Astrocyte (in vitro differentiated cells and primary cell): ENCODE measurements at regions not wholly inside any gene's neighbourhood (a gene's known extent, or its start where the extent isn't known, plus 50 kb on each side); places are given as distances from the start of the nearest gene placed in this dataset.

ENCODE experiments used
- DNase-seq: peaks from one replicate; pipeline ENCODE4 v3.0.0-alpha.2; 2010; ENCODE audit warnings: low read depth
- FAIRE-seq: peaks from 2 replicates; lab custom pipeline; 2011; peaks lifted over from hg19 to GRCh38; lab: Jason Lieb, UNC
- H2AFZ ChIP-seq: 2 replicates; pipeline ENCODE4 v1.6.0; 2012; ENCODE audit warnings: low read depth, low read length, inconsistent platforms
- H3K27ac ChIP-seq: 2 replicates; pipeline ENCODE4 v1.5.1; 2011; ENCODE audit warnings: low read depth, low read length, inconsistent platforms
- H3K27me3 ChIP-seq: 2 replicates; pipeline ENCODE4 v1.6.0; 2011; ENCODE audit warnings: low read length, inconsistent platforms; ENCODE audit not compliant: insufficient read depth
- H3K36me3 ChIP-seq: 2 replicates; pipeline ENCODE4 v1.5.1; 2011; ENCODE audit warnings: low read length, inconsistent platforms; ENCODE audit not compliant: insufficient read depth
- H3K4me1 ChIP-seq: 2 replicates; pipeline ENCODE4 v1.5.1; 2011; ENCODE audit warnings: low read length, inconsistent platforms; ENCODE audit not compliant: insufficient read depth
- H3K4me2 ChIP-seq: 2 replicates; pipeline ENCODE4 v1.6.0; 2012; ENCODE audit warnings: low read length, inconsistent platforms
- H3K4me3 ChIP-seq: 2 replicates; pipeline ENCODE4 v1.5.1; 2011; ENCODE audit warnings: low read depth, mild to moderate bottlenecking, low read length, inconsistent platforms; ENCODE audit not compliant: insufficient read depth
- H3K79me2 ChIP-seq: 2 replicates; pipeline ENCODE4 v1.6.0; 2012; ENCODE audit warnings: mild to moderate bottlenecking, low read length, inconsistent platforms; ENCODE audit not compliant: insufficient read depth
- H3K9ac ChIP-seq: 2 replicates; pipeline ENCODE4 v1.6.0; 2012; ENCODE audit warnings: mild to moderate bottlenecking, low read length, inconsistent platforms
- H3K9me3 ChIP-seq: 2 replicates; pipeline ENCODE4 v1.5.1; 2012; ENCODE audit warnings: low read depth, mild to moderate bottlenecking, low read length, inconsistent platforms; ENCODE audit not compliant: insufficient read depth
- H4K20me1 ChIP-seq: 2 replicates; pipeline ENCODE4 v1.6.0; 2012; ENCODE audit warnings: low read length, inconsistent platforms; ENCODE audit not compliant: insufficient read depth
- H3K27ac Mint-ChIP-seq: one replicate; pipeline ENCODE4 v1.8.0; 2021; ENCODE audit warnings: mild to moderate bottlenecking, mixed read lengths; ENCODE audit not compliant: unreplicated experiment
- H3K27me3 Mint-ChIP-seq: one replicate; pipeline ENCODE4 v1.8.0; 2021; ENCODE audit warnings: low read depth, mixed read lengths; ENCODE audit not compliant: unreplicated experiment
- H3K36me3 Mint-ChIP-seq: one replicate; pipeline ENCODE4 v1.8.0; 2021; ENCODE audit warnings: low read depth, mixed read lengths; ENCODE audit not compliant: unreplicated experiment
- H3K4me1 Mint-ChIP-seq: one replicate; pipeline ENCODE4 v1.8.0; 2021; ENCODE audit warnings: low read depth, mixed read lengths; ENCODE audit not compliant: unreplicated experiment
- H3K4me3 Mint-ChIP-seq: one replicate; pipeline ENCODE4 v1.8.0; 2021; ENCODE audit warnings: mild to moderate bottlenecking, moderate library complexity, mixed read lengths; ENCODE audit not compliant: unreplicated experiment
- H3K9me3 Mint-ChIP-seq: one replicate; pipeline ENCODE4 v1.8.0; 2021; ENCODE audit warnings: mild to moderate bottlenecking, mixed read lengths; ENCODE audit not compliant: unreplicated experiment
- EZH2 ChIP-seq: IDR thresholded peaks from 2 replicates; pipeline ENCODE4 v1.6.1; 2012; ENCODE audit warnings: mild to moderate bottlenecking, low read length, inconsistent platforms; ENCODE audit not compliant: insufficient read depth
- TF ChIP-seq, protein P1 (sequence below): IDR thresholded peaks from 2 replicates; pipeline ENCODE4 v1.5.1; 2011; ENCODE audit warnings: low read depth, mild to moderate bottlenecking, inconsistent platforms, low read length, moderate library complexity; ENCODE audit not compliant: insufficient read depth

DNA sequence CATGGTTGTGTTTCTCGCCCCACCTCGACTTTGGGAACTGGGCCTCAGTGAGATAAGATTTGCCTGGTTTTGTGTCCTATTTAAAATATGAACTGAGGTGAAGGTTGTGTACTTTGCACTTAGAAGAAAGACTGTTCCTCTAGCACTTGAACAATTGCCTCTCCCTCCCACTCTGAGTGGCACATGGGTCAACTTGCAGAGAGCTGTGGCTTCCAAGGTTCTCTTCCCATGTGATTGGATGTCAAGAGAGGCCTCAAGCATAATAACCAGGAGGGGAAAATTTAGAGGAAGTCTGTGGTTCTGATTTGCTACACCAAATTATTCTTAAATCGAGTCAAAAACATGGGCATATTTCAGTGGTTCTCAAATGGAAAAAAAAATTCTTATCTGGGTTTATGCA is 329.2 kb downstream of the HS3ST3B1 start:
- Mint-ChIP-seq H3K27ac (no peak overlapping the region), H3K36me3 (no peaks in the 10 kb centered on the region), H3K9me3 (no peaks in the 10 kb centered on the region), H3K27me3 (peaks cover 4% of the 10 kb centered on the region), H3K4me1 (no peaks in the 10 kb centered on the region), H3K4me3 (no peak overlapping the region)
- TF ChIP-seq, protein P1, sequence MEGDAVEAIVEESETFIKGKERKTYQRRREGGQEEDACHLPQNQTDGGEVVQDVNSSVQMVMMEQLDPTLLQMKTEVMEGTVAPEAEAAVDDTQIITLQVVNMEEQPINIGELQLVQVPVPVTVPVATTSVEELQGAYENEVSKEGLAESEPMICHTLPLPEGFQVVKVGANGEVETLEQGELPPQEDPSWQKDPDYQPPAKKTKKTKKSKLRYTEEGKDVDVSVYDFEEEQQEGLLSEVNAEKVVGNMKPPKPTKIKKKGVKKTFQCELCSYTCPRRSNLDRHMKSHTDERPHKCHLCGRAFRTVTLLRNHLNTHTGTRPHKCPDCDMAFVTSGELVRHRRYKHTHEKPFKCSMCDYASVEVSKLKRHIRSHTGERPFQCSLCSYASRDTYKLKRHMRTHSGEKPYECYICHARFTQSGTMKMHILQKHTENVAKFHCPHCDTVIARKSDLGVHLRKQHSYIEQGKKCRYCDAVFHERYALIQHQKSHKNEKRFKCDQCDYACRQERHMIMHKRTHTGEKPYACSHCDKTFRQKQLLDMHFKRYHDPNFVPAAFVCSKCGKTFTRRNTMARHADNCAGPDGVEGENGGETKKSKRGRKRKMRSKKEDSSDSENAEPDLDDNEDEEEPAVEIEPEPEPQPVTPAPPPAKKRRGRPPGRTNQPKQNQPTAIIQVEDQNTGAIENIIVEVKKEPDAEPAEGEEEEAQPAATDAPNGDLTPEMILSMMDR, result no peak
- no peak for TF ChIP-seq EZH2
- Histone ChIP-seq H2AFZ (no peak overlapping the region), H3K27ac (no peak overlapping the region), H3K4me2 (no peak overlapping the region), H4K20me1 (no peaks in the 10 kb centered on the region), H3K9ac (no peak overlapping the region), H3K36me3 (no peaks in the 10 kb centered on the region), H3K9me3 (no peaks in the 10 kb centered on the region), H3K27me3 (no peaks in the 10 kb centered on the region), H3K4me1 (no peaks in the 10 kb centered on the region), H3K4me3 (no peak overlapping the region), H3K79me2 (no peaks in the 10 kb centered on the region)
- FAIRE-seq, result no peak
- no peak for DNase-seq

DNA sequence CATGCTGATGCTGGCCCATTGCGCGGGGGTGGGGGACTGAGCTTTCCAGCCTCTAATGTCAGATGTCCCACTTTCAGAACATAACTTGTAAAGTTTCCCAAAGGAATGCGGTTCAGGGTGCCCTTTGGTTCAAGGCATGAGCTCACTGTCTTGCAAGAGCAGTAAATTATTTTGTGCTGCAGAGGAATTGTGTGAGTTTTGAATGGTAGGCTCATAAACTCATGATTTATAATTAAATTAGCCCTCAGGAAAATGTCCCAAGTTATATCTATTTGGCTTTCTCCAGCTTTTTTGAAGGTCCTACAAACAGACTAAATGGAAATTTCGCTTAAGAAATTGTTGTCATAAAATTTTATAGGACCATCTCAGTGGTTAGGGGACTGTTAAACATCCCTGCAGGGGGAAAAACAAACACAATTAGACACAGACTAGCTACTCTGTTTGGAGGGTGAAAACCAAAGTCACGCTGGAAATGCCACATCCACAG is 321.8 kb downstream of the HS3ST3B1 start:
- no peaks in the 10 kb centered on the region for H3K4me1 Mint-ChIP-seq
- H3K79me2 ChIP-seq, result no peaks in the 10 kb centered on the region
- no peak overlapping the region for H3K4me3 Mint-ChIP-seq
- no peak overlapping the region for H3K27ac Mint-ChIP-seq
- no peaks in the 10 kb centered on the region for H3K9me3 Mint-ChIP-seq
- DNase-seq (no peak), FAIRE-seq (no peak)
- no peaks in the 10 kb centered on the region for H3K9me3 ChIP-seq
- H3K27ac ChIP-seq, result no peak overlapping the region
- no peaks in the 10 kb centered on the region for H3K27me3 ChIP-seq
- no peaks in the 10 kb centered on the region for H3K36me3 ChIP-seq
- H4K20me1 ChIP-seq, result no peaks in the 10 kb centered on the region
- no peak overlapping the region for H2AFZ ChIP-seq
- H3K4me1 ChIP-seq, result no peaks in the 10 kb centered on the region
- H3K4me2 ChIP-seq, result no peak overlapping the region
- TF ChIP-seq, protein P1, result no peak
- no peak for TF ChIP-seq EZH2
- no peak overlapping the region for H3K4me3 ChIP-seq
- no peaks in the 10 kb centered on the region for H3K36me3 Mint-ChIP-seq
- H3K27me3 Mint-ChIP-seq, result no peaks in the 10 kb centered on the region
- H3K9ac ChIP-seq, result no peak overlapping the region

DNA sequence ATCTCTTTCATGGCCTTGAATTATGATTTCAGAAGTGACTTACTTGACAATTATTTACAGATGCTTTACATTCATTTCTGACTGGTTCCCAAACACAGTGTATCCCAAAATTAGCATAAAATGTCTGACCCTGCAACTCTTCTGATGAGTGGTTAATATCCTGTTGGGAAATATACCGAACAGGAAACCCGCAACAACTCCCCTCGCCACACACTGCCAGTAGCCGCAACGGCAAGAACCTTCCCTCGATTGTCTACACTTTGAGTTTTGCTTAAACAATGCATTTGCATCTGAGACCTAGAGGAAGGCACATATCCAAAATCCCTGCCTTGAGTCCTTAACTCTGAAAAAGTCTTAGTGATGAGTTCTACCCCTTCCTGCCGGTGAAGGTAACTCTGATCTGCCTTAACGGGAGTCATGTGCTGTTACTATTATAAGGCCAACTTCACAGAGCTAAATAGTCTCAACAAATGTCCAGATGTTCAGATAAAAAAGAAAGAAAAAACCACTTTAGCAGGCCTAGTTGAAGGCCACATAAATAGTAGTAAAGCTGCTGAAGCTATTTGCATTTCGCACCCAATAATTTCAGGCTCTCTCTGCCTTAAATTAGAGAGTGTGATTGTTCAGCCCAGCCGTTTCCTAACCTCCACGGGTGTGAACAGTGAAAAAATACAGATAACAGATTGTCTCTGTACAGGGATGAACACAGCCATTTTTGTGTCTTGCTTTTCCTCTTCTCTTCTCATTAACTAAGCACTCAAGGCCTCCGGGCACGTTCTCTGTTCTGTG is 321.1 kb downstream of the HS3ST3B1 start:
- peaks cover 3% of the 10 kb centered on the region for H3K27me3 Mint-ChIP-seq
- FAIRE-seq (no peak), DNase-seq (no peak)
- H3K27ac Mint-ChIP-seq, result no peak overlapping the region
- no peaks in the 10 kb centered on the region for H3K4me1 Mint-ChIP-seq
- H2AFZ ChIP-seq, result no peak overlapping the region
- H3K9ac ChIP-seq, result no peak overlapping the region
- no peak overlapping the region for H3K4me3 Mint-ChIP-seq
- no peaks in the 10 kb centered on the region for H3K9me3 ChIP-seq
- H3K79me2 ChIP-seq, result no peaks in the 10 kb centered on the region
- no peaks in the 10 kb centered on the region for H3K36me3 ChIP-seq
- TF ChIP-seq EZH2, result no peak
- TF ChIP-seq, protein P1, result no peak
- H3K4me2 ChIP-seq, result no peak overlapping the region
- no peaks in the 10 kb centered on the region for H4K20me1 ChIP-seq
- H3K4me1 ChIP-seq, result no peaks in the 10 kb centered on the region
- H3K36me3 Mint-ChIP-seq, result no peaks in the 10 kb centered on the region
- no peaks in the 10 kb centered on the region for H3K27me3 ChIP-seq
- no peak overlapping the region for H3K4me3 ChIP-seq
- H3K9me3 Mint-ChIP-seq, result no peaks in the 10 kb centered on the region
- H3K27ac ChIP-seq, result no peak overlapping the region
